ENCODE measurements at regions not wholly inside any gene's neighbourhood (a gene's known extent, or its start where the extent isn't known, plus 50 kb on each side); places are given as distances from the start of the nearest gene placed in this dataset.
A peak's percentile ranks its signal among the peaks of the same experiment; 100 is the strongest.
"Not testable (repeated sequence)": the region's sequence is repeated elsewhere in the genome, so short reads cannot be mapped to it uniquely, and the experiment has no call there.

DNA sequence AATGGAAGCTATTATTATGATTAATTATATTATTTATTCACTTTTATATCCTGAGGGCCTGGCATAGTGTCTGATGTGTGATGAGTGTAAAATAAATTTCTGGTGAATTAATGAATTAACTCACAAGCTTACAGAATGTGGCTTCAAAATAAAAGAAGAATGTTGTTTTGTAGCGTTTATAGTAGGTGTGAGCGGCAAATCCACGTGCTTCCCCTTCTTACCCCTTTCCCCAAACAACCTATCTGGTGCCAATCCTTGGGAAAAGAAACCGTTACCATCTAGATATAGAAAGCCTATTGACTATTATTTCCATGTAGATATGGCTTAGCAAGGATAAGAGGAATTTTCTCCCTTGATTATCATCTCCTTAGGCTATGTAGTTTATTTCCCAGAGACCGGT is 144.6 kb upstream of the CITED2 start:
- H3K27ac ChIP-seq = peak overlapping the region in 1 of 2 donors; percentile 30
- no peak for DNase-seq (ENCODE audit: low spot score)
- TF ChIP-seq CTCF (IDR thresholded peaks at IDR 0.05) = no peak
- no peak overlapping the region for H3K4me3 ChIP-seq

GRCh38 chr6:139518556-139519091 is 144.2 kb upstream of the CITED2 start:
- Histone ChIP-seq H3K4me3 (no peak overlapping the region), H3K27ac (no peak overlapping the region)
- no peak for TF ChIP-seq CTCF (IDR thresholded peaks at IDR 0.05)
- no peak for DNase-seq (ENCODE audit: low spot score)

DNA sequence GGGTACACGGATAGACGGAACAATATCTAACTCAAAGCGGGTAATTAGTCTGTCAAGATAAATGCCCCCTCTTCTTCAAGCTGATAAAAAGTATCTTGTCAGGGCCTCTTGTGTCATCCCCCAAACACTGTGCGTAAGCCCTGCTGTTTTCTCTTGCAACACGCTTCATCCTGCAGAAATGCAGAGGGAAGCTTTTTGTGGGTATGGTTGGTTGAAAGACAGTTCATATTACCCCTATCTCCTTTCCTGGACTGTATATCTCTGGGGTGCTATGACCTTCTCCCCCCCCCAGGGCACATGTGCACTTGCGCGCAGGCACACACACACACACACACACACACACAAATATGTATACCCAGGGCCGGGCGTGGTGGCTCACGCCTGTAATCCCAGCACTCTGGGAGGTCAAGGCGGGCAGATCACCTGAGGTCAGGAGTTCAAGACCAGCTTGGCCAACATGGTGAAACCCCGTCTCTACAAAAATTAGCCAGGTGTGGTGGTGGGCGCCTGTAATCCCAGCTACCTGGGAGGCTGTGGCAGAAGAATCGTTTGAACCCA is 143.6 kb upstream of the CITED2 start:
- H3K4me3 ChIP-seq; DNase-seq (ENCODE audit: low spot score); H3K27ac ChIP-seq: not testable (repeated sequence)

DNA sequence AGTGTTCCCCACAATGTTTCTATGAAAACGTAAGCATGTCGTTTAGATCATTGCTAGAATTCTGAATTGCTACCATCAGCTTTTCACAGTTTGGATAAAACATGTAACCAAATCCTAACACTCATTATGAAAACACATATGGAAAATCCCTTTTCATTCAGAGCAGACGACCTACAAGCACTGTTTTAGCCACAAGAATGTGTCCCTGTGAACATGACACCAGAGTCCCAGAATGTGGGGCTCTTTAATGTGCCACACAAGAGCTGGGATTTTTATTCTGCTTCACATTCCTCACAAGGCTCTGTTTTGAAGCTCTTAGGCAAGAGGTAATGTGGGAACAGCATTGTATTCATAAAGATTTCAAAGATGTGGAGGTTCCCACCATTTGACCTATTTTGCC is 141.1 kb upstream of the CITED2 start:
- Histone ChIP-seq H3K4me3 (no peak overlapping the region), H3K27ac (no peak overlapping the region)
- TF ChIP-seq CTCF (IDR thresholded peaks at IDR 0.05) = no peak
- DNase-seq (ENCODE audit: low spot score) = no peak

DNA sequence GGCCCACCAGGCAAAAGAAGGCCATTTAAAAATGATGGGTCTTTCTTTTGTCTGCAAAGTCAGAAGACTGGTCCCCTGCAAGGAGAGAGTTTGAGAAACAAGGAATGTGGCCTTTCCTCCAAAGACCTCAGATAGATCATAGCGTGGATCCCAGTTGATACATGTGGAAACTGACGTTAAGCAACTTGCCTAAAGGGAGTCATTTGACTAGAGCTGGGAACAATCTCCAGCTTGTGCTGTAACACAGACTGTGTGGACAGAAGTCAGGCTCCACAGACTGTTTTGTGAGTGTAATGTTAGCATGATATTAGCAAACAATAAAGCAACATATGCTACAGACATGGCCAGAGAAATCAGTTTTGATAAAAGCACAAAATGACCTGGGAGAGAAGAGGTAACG is 140.4 kb upstream of the CITED2 start:
- TF ChIP-seq CTCF (IDR thresholded peaks at IDR 0.05) = no peak
- H3K4me3 ChIP-seq = no peak overlapping the region
- no peak overlapping the region for H3K27ac ChIP-seq
- DNase-seq (ENCODE audit: low spot score) = no peak

DNA sequence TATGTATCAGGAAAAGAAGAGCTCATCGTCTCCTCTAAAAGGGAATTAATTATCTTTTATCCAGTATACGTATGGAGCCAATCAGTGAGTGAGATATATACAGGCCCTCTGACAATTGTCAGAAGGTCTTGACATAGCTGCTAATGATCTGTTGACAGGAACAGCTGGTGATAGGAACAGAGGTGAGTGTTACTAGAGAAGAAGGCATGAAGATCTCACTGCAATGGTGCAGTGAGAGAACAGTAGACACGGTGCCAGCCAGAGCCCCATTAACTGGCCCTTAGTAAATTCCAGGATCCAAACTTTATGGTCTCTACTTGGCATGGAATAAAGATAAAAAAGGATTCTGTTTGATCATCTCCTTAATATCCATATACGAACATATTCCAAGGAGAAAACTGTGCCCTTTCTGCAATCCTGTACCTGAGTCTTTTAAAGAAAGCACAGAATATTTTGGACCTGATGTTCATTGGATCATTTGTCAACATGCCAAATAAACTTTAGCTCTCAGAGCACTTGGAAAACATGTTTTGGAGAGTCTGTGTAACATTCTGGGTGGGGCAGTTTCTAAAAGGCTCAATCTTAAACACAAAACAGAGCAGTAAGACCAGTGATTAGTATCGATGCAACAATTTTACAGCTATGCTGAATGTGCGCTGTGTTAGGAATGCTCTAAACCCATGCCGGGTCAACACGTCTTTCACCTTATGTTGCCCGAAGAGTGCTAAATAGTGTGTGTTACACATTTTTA is 135.8 kb upstream of the CITED2 start:
- Histone ChIP-seq H3K4me3 (no peak overlapping the region), H3K27ac (no peak overlapping the region)
- DNase-seq (ENCODE audit: low spot score) = no peak
- TF ChIP-seq CTCF (IDR thresholded peaks at IDR 0.05) = no peak

DNA sequence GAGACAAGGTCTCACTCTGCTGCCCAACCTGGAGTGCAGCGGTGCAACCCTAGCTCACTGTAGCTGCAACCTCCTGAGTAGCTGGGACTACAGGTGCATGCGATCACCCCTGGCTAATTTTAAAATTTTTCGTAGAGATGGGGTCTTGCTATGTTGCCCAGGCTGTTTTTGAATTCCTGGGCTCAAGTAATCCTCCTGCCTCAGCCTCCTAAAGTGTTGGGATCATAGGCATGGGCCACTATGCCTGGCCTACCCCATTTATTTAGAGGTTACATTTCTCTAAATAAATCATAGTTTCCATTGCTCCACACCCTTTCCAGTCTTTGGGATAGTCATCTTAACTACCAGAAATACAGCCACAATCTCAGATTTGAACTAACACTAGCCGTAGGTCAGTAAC is 134.7 kb upstream of the CITED2 start:
- DNase-seq (ENCODE audit: low spot score) = no peak
- no peak for TF ChIP-seq CTCF (IDR thresholded peaks at IDR 0.05)
- H3K4me3 ChIP-seq = no peak overlapping the region
- no peak overlapping the region for H3K27ac ChIP-seq

Measured in coronary artery (tissue), 2 donors.